HG03045 (cell line): ENCODE measurements at regions not wholly inside any gene's neighbourhood (a gene's known extent, or its start where the extent isn't known, plus 50 kb on each side); places are given as distances from the start of the nearest gene placed in this dataset.
"Not testable (repeated sequence)": the region's sequence is repeated elsewhere in the genome, so short reads cannot be mapped to it uniquely, and the experiment has no call there.

ENCODE experiments used
- ATAC-seq: cut with Tn5 transposase; IDR thresholded peaks from one replicate; pipeline ENCODE4 v1.9.1; 2021; ENCODE audit warnings: mild to moderate bottlenecking, moderate library complexity; ENCODE audit not compliant: unreplicated experiment

DNA sequence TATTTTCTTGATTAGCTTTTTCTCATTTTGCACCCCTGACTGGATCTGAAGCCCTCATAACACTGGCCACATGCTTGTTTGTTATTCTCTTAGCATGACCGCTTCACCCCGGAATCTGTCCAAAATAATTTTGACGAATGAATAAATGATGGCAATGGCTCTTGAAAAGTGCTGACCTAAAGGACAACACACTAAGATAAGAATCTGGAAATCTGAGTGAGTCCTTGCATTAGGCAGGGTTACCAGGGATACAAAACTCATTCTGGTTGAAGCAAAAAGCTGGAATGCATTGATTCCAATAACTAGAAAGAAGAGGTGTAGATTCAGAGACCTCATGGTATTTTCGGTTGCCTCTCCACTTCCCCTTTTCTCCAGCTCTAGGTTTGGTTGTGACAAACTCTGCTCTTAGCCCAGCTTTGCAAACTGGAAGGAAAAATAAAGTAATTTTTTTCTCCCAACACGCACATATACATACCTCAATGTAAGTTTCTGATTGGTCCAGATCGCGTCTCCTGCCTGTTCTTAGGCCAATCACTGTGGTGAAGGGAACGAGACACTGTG lies 157.4 kb downstream of the SKIDA1 start:
- no peak for ATAC-seq

GRCh38 chr10:21366108-21366507 lies 159.4 kb downstream of the SKIDA1 start:
- not testable (repeated sequence) for ATAC-seq

GRCh38 chr10:21364196-21365114 lies 161.0 kb downstream of the SKIDA1 start:
- no peak for ATAC-seq

GRCh38 chr10:21363731-21364104 lies 161.8 kb downstream of the SKIDA1 start:
- ATAC-seq, result no peak

- ATAC-seq, result no peak
These were observed 162.3 kb downstream of the SKIDA1 start for GRCh38 chr10:21363092-21363730.

- no peak for ATAC-seq
These were observed 166.3 kb downstream of the SKIDA1 start for GRCh38 chr10:21359202-21359601.

DNA sequence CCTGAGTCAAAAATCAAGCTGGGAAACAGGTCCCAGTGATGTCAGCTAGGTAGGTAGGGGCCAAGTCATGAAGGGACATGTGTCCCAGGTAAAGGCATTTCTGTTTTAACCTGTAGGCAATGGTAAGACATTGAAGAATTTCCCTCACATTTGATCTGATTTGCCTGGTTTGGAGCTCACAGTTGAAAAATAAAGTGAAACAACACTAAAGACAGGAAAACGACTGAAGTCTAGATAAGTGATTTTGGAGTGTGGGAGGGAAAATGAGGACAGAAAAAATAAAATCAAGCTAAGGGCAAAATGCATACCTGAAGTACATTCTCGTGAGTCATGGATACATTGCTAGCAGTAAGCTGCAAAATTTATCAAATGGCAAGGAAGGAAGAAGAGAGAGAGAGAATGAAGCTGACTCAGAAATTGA lies 169.9 kb downstream of the SKIDA1 start:
- no peak for ATAC-seq

GRCh38 chr10:21352886-21353285 lies 172.6 kb downstream of the SKIDA1 start:
- no peak for ATAC-seq

GRCh38 chr10:21351594-21351993 lies 173.9 kb downstream of the SKIDA1 start:
- not testable (repeated sequence) for ATAC-seq

- no peak for ATAC-seq
These were observed 175.6 kb downstream of the SKIDA1 start for GRCh38 chr10:21349912-21350286.

DNA sequence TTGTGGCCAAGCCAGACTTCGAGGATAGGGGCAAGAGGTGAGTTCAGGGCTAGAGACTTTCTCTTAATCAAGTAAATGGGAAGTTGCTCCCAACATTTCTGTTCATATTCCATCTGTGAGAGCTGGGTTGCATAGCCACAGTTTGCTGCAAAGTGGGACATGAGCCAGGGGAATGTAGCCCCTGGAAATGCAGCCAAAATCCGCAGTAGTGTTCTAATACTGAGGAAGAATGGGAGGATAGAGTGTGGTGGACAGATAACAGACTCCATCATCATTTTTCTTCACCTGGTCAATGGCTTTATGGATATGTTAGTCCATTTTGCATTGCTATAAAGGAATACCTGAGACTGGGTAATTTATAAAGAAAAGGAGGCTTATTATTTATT lies 177.7 kb downstream of the SKIDA1 start:
- ATAC-seq, result no peak

GRCh38 chr10:21347043-21347784 lies 178.3 kb downstream of the SKIDA1 start:
- no peak for ATAC-seq

GRCh38 chr10:21343087-21343486 lies 182.4 kb downstream of the SKIDA1 start:
- ATAC-seq, result no peak

DNA sequence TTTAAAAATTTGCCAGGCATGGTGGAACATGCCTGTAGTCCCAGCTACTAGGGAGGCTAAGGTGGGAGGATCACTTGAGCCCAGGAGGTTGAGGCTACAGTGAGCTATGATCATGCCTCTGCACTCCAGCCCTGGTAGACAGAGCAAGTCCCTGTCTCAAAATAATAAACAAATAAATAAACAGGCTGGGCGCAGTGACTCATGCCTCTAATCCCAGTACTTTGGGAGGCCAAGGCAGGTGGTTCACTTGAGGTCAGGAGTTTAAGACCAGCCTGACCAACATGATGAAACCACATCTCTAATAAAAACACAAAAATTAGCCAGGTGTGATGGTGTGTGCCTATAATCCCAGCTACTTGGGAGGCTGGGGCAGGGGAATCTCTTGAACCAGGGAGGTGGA lies 183.0 kb downstream of the SKIDA1 start:
- not testable (repeated sequence) for ATAC-seq

DNA sequence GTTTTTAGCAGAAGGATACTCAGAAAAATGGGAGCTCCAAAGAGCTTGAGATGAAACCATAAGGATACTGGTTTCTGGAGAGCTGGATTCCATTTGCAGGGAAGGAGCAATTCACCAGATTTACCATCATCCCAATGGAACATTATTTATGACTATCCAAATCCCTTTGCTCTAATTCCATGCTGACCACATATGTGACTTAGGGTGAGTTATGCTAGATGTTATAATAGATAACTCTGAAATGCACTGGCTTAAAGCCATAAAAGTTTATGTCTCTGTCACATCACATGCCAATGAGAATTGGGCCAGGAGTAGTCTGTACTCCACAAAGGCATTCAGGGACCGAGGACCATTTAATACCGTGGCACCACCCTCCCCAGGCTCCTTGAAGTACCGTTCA lies 185.2 kb downstream of the SKIDA1 start:
- no peak for ATAC-seq

- ATAC-seq, result no peak
These were observed 188.2 kb downstream of the SKIDA1 start for GRCh38 chr10:21337171-21337792.

DNA sequence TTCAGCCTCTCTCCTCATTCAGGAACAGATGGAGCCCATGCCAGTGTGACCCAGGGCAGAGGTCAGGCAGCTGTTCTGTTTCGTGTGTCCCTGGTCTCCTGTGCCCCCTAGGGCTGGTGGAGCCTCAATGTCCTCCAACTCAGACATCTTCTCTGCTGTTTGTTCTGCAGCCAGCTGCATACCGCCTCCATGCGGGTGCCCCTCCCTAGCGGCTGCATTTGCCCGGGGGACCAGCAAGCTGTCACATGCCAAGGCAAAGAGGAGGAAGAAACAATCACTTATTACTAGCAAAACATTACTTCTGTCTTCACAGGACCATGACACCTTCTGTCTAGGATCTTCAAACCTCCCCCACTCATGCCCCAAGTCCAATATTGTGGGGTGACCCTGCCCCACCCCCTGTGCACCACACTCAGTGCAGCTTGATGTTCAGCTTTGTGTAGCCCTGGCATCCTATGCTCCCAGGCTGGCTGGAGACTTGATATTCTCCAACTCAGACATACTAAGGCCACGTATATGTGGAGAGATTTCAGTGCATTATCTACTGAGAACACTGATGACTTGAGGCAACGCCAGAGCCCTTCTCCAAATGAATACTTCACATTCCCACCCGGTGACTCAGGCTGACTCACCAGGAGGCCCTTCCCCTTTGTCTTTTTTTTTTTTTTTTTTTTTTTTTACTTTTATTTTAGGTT lies 188.9 kb downstream of the SKIDA1 start:
- ATAC-seq, result no peak

DNA sequence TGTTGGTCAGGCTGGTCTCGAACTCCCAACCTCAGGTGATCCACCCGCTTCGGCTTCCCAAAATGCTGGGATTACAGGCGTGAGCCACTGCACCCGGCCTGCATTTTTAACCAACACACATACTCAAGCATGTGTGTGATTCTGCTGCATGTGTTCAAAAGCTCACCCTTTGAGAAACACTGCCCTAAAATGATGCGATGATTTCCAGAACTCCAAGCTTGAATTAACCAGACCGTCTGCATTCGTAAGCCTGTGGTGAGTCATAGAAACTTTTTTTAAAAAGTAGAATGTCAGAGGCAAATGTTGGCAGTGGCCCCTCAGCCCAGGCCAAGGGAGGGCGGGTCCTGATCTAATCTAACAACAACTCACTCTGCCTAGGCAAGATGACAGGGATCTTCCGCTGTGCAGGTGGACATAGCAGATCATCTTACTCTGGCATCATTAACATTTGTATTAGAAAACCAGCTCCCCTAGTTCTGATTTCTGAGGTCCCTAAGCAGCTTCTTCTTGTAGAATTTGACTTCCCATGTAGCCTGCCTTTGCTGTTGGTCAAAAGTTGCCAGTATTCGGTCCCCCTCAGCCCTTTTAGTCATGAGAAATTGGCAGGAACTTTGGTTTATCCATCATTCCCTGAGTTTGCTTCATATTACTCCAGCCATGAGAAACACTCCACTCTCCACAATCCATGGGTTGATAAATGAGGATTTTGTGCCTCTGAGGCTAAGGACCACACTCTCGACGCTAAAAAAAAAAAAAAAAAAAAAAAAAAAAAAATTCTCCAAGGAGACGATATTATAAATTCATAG lies 190.4 kb downstream of the SKIDA1 start:
- no peak for ATAC-seq

- ATAC-seq, result no peak
These were observed 194.9 kb downstream of the SKIDA1 start for GRCh38 chr10:21330628-21331020.
